Ovary (tissue), 7 donors: ENCODE measurements at regions not wholly inside any gene's neighbourhood (a gene's known extent, or its start where the extent isn't known, plus 50 kb on each side); places are given as distances from the start of the nearest gene placed in this dataset.

ENCODE experiments used
- DNase-seq, 5 donors: peaks; one replicate each; pipeline ENCODE4 v3.0.0-alpha.2; 2019 to 2020
- H3K27ac ChIP-seq, 2 donors: fragments of 200-600 bp; one replicate each; pipeline versions ENCODE4 v1.5.1 to v1.8.0; 2019 to 2022
- H3K27me3 ChIP-seq: fragments of 200-600 bp; one replicate; pipeline ENCODE4 v1.8.0; 2022
- H3K36me3 ChIP-seq: fragments of 200-600 bp; sonication (generic); one replicate; pipeline ENCODE4 v1.5.1; 2019
- H3K4me1 ChIP-seq: one replicate; pipeline ENCODE4 v1.8.1; 2013; ENCODE audit warnings: mild to moderate bottlenecking, moderate library complexity; ENCODE audit not compliant: insufficient read depth
- H3K4me3 ChIP-seq: fragments of 200-600 bp; sonication (generic); one replicate; pipeline ENCODE4 v1.5.1; 2017
- H3K9me3 ChIP-seq, 2 donors: fragments of 200-600 bp in 1 of 2; sonication (generic) in 1 of 2; one replicate each; pipeline versions ENCODE4 v1.5.1 to v1.8.1; 2013 to 2019; ENCODE audit warnings: mild to moderate bottlenecking in 1 of 2, moderate library complexity in 1 of 2
- CTCF ChIP-seq, 3 donors: fragments of 450-650 bp in 2 of 3; fragments of 200-600 bp in 1 of 3; IDR thresholded peaks; one replicate each; pipeline versions ENCODE4 v1.5.1 to v1.8.0; 2016 to 2022; ENCODE audit warnings: antibody characterized with exemption in 3 of 3, mild to moderate bottlenecking in 1 of 3
- EP300 ChIP-seq: sonication (generic); formaldehyde crosslinking; IDR thresholded peaks from one replicate; pipeline ENCODE4 v1.6.1; 2017; ENCODE audit warnings: antibody characterized with exemption
- POLR2A ChIP-seq: fragments of 450-650 bp; IDR thresholded peaks from one replicate; pipeline ENCODE4 v1.6.1; 2017; ENCODE audit warnings: antibody characterized with exemption, mild to moderate bottlenecking, moderate library complexity
- WGBS, 3 donors: extraction: QIAGEN DNeasy Blood & Tissue Kit in 1 of 3; methylation state at CpG; one replicate each; pipeline versions ENCODE4 v1.1.5 to v1.1.7; 2013 to 2017; 5-methylcytosine and 5-hydroxymethylcytosine counted together
- intact Hi-C, 4 donors: fragments of 100-400 bp; cut with DNase I; formaldehyde crosslinking; loops; one replicate each; pipeline versions ENCODE4 v1.11.0 to v1.15.1; 2022 to 2023
- donor health status: DM: no; HTN: no; CAD: no; lungs with moderate emphysema.
- donor health status: DM: no; HTN: no; CAD: no.
- donor health status: Bipolar disorder and iron deficiency.
- donor health status: DM: no; HTN: no; CAD: no.
- donor health status: DM: yes; HTN: yes; CAD: no.

- Histone ChIP-seq H3K36me3 (no peaks in the 10 kb centered on the region), H3K4me3 (no peak overlapping the region), H3K9me3 (no peaks in the 10 kb centered on the region), H3K27ac (no peak overlapping the region), H3K4me1 (no peaks in the 10 kb centered on the region), H3K27me3 (no peaks in the 10 kb centered on the region)
- intact Hi-C loops, result no loop called here
- no peak for DNase-seq
- WGBS, 3 donors, result 80 to 85% (median 82%) methylated on average over 10 of the region's 10 CpGs
- TF ChIP-seq POLR2A (no peak), EP300 (no peak), CTCF (IDR thresholded peaks at IDR 0.05) (no peak)
These were observed 693.4 kb downstream of the VRK1 start for GRCh38 chr14:97490521-97491070.

- Histone ChIP-seq H3K36me3 (no peaks in the 10 kb centered on the region), H3K4me3 (no peak overlapping the region), H3K9me3 (no peaks in the 10 kb centered on the region), H3K4me1 (no peaks in the 10 kb centered on the region), H3K27ac (no peak overlapping the region), H3K27me3 (no peaks in the 10 kb centered on the region)
- WGBS, 3 donors, result 58 to 75% (median 73%) methylated on average over 5 of the region's 5 CpGs
- TF ChIP-seq POLR2A (no peak), CTCF (IDR thresholded peaks at IDR 0.05) (no peak), EP300 (no peak)
- DNase-seq, result no peak
- intact Hi-C loops, result no loop called here
These were observed 694.5 kb downstream of the VRK1 start for GRCh38 chr14:97491697-97492096.

- DNase-seq, result no peak
- TF ChIP-seq CTCF (IDR thresholded peaks at IDR 0.05), result no peak
- TF ChIP-seq EP300, result no peak
- no peak for TF ChIP-seq POLR2A
- 52 to 57% (median 56%) methylated on average over 6 of the region's 6 CpGs for WGBS, 3 donors
- H3K9me3 ChIP-seq, result no peaks in the 10 kb centered on the region
- no peaks in the 10 kb centered on the region for H3K4me1 ChIP-seq
- intact Hi-C loops, result no loop called here
- H3K27ac ChIP-seq, result no peak overlapping the region
- no peak overlapping the region for H3K4me3 ChIP-seq
- H3K27me3 ChIP-seq, result no peaks in the 10 kb centered on the region
- H3K36me3 ChIP-seq, result no peaks in the 10 kb centered on the region
These were observed 702.8 kb downstream of the VRK1 start for GRCh38 chr14:97499790-97500481.

- H3K4me3 ChIP-seq, result no peak overlapping the region
- no peak overlapping the region for H3K27ac ChIP-seq
- TF ChIP-seq CTCF (IDR thresholded peaks at IDR 0.05) (no peak), POLR2A (no peak), EP300 (no peak)
- H3K9me3 ChIP-seq, result no peaks in the 10 kb centered on the region
- no peak for DNase-seq
- 28 to 78% (median 33%) methylated on average over 2 of the region's 2 CpGs for WGBS, 3 donors
- H3K27me3 ChIP-seq, result no peaks in the 10 kb centered on the region
- H3K4me1 ChIP-seq, result no peaks in the 10 kb centered on the region
- intact Hi-C loops, result no loop called here
- H3K36me3 ChIP-seq, result no peaks in the 10 kb centered on the region
These were observed 709.4 kb downstream of the VRK1 start for GRCh38 chr14:97506626-97507025.
